ENCODE measurements at regions not wholly inside any gene's neighbourhood (a gene's known extent, or its start where the extent isn't known, plus 50 kb on each side); places are given as distances from the start of the nearest gene placed in this dataset.

GRCh38 chr21:25334046-25334730, 273.1 kb downstream of the MRPL39 start:
- ChIA-PET CTCF (no interaction called here), POLR2A (no interaction called here)
- Histone ChIP-seq H3K9me3 (ENCODE audit: control insufficient read depth, insufficient read depth, low read depth, low read length) (no peaks in the 10 kb centered on the region), H3K36me3 (ENCODE audit: control insufficient read depth in 2 of 2, insufficient read depth in 1 of 2, low read length in 2 of 2) (no peaks in the 10 kb centered on the region), H3K4me1 (ENCODE audit: control insufficient read depth, insufficient read depth, low read length) (no peaks in the 10 kb centered on the region), H3K4me3 (ENCODE audit: low read depth, low read length) (no peak overlapping the region), H3K27ac (ENCODE audit: extremely low read depth, low read depth, low read length) (no peak overlapping the region)
- TF ChIP-seq SCRT1 (tag by site-specific recombination; IDR thresholded peaks at IDR 0.05; ENCODE audit: borderline replicate concordance) = no peak
- no peak for TF ChIP-seq KLF1 (tag by site-specific recombination; IDR thresholded peaks at IDR 0.05)
- TF ChIP-seq, protein P1, sequence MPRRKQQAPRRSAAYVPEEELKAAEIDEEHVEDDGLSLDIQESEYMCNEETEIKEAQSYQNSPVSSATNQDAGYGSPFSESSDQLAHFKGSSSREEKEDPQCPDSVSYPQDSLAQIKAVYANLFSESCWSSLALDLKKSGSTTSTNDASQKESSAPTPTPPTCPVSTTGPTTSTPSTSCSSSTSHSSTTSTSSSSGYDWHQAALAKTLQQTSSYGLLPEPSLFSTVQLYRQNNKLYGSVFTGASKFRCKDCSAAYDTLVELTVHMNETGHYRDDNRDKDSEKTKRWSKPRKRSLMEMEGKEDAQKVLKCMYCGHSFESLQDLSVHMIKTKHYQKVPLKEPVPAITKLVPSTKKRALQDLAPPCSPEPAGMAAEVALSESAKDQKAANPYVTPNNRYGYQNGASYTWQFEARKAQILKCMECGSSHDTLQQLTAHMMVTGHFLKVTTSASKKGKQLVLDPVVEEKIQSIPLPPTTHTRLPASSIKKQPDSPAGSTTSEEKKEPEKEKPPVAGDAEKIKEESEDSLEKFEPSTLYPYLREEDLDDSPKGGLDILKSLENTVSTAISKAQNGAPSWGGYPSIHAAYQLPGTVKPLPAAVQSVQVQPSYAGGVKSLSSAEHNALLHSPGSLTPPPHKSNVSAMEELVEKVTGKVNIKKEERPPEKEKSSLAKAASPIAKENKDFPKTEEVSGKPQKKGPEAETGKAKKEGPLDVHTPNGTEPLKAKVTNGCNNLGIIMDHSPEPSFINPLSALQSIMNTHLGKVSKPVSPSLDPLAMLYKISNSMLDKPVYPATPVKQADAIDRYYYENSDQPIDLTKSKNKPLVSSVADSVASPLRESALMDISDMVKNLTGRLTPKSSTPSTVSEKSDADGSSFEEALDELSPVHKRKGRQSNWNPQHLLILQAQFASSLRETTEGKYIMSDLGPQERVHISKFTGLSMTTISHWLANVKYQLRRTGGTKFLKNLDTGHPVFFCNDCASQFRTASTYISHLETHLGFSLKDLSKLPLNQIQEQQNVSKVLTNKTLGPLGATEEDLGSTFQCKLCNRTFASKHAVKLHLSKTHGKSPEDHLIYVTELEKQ (tag by site-specific recombination; IDR thresholded peaks at IDR 0.05; ENCODE audit: borderline replicate concordance) = no peak
- TF ChIP-seq OVOL3 (tag by site-specific recombination; IDR thresholded peaks at IDR 0.05) = no peak

DNA sequence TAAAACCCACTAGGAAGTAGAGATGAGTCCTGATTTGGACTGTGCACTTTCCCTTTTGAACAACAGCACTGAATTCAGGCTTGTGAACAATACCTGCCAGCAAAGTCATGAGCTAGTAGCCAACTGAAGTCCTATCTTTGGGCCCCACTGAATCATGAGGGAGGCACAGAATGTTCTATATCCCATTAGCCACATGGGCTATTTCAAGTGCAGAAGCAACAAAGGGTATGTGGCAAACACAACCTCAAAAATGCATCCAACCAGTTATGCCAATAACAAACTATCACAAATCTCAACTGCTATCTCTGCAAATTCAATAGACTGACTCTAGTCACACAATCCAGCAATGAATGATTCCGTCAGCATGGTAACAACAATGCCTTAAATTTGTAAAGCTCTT, 276.0 kb downstream of the MRPL39 start:
- no peak overlapping the region for H3K4me3 ChIP-seq (ENCODE audit: low read depth, low read length)
- ChIA-PET CTCF (interaction anchor here (1.2 kb wide), 1 partner anchor 17 kb away, joined by 3 read pairs; no protein-coding TSS in a partner anchor), POLR2A (no interaction called here)
- no peak overlapping the region for H3K27ac ChIP-seq (ENCODE audit: extremely low read depth, low read depth, low read length)
- no peaks in the 10 kb centered on the region for H3K9me3 ChIP-seq (ENCODE audit: control insufficient read depth, insufficient read depth, low read depth, low read length)
- H3K4me1 ChIP-seq (ENCODE audit: control insufficient read depth, insufficient read depth, low read length) = no peaks in the 10 kb centered on the region
- TF ChIP-seq ZNF132 (tag by site-specific recombination; IDR thresholded peaks at IDR 0.05; ENCODE audit: borderline replicate concordance) (no peak), ZBTB7A (tag by site-specific recombination; IDR thresholded peaks at IDR 0.05; ENCODE audit: low read depth) (no peak), ZNF433 (tag by site-specific recombination; IDR thresholded peaks at IDR 0.05; ENCODE audit: low read depth) (no peak), ZNF202 (tag by site-specific recombination; IDR thresholded peaks at IDR 0.05; ENCODE audit: borderline replicate concordance) (no peak)
- H3K36me3 ChIP-seq (ENCODE audit: control insufficient read depth in 2 of 2, insufficient read depth in 1 of 2, low read length in 2 of 2) = no peaks in the 10 kb centered on the region

DNA sequence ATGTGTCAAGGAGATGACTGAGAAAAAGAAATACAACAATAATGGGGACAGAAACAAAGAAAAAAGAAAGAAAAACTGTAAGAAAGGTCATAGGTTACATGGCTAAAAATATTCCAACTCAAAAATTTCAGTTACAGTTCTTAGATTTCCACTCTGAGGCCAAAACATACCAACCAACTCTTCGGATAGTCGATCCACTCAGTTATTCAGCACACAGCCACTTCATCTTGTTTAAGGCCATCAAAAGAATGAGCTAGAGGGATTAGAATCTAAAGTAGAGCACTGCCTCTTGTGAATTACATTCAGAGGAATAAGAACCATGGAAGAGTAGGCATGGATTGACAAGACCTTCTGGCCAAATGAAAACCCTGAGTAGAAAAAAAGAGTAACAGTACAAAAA, 277.0 kb downstream of the MRPL39 start:
- CTCF ChIA-PET = interaction anchor here (0.7 kb wide), 1 partner anchor 78 kb away, joined by 3 read pairs; no protein-coding TSS in a partner anchor
- H3K27ac ChIP-seq (ENCODE audit: extremely low read depth, low read depth, low read length) = no peak overlapping the region
- POLR2A ChIA-PET = no interaction called here

More for the DNA sequence above, 277.0 kb downstream of the MRPL39 start:
- no peak overlapping the region for H3K4me3 ChIP-seq (ENCODE audit: low read depth, low read length)
- H3K4me1 ChIP-seq (ENCODE audit: control insufficient read depth, insufficient read depth, low read length) = no peaks in the 10 kb centered on the region
- TF ChIP-seq ZNF555 (tag by site-specific recombination; conservative IDR thresholded peaks at IDR 0.05) (no peak), ZNF433 (tag by site-specific recombination; IDR thresholded peaks at IDR 0.05; ENCODE audit: low read depth) (no peak), ZNF830 (tag by site-specific recombination; IDR thresholded peaks at IDR 0.05; ENCODE audit: low read depth) (no peak), ZNF488 (tag by site-specific recombination; IDR thresholded peaks at IDR 0.05) (no peak), SALL2 (tag by site-specific recombination; IDR thresholded peaks at IDR 0.05; ENCODE audit: borderline replicate concordance) (no peak), ZNF791 (tag by site-specific recombination; IDR thresholded peaks at IDR 0.05) (no peak), HOXD13 (CRISPR knock-in tag; IDR thresholded peaks at IDR 0.05; ENCODE audit: borderline replicate concordance) (no peak), ZNF707 (tag by site-specific recombination; IDR thresholded peaks at IDR 0.05) (no peak), ZBTB48 (tag by site-specific recombination; IDR thresholded peaks at IDR 0.05) (no peak), ZNF202 (tag by site-specific recombination; IDR thresholded peaks at IDR 0.05; ENCODE audit: borderline replicate concordance) (no peak), ZNF626 (tag by site-specific recombination; IDR thresholded peaks at IDR 0.05) (no peak), KLF8 (tag by site-specific recombination; IDR thresholded peaks at IDR 0.05) (no peak)
- TF ChIP-seq, protein P2, sequence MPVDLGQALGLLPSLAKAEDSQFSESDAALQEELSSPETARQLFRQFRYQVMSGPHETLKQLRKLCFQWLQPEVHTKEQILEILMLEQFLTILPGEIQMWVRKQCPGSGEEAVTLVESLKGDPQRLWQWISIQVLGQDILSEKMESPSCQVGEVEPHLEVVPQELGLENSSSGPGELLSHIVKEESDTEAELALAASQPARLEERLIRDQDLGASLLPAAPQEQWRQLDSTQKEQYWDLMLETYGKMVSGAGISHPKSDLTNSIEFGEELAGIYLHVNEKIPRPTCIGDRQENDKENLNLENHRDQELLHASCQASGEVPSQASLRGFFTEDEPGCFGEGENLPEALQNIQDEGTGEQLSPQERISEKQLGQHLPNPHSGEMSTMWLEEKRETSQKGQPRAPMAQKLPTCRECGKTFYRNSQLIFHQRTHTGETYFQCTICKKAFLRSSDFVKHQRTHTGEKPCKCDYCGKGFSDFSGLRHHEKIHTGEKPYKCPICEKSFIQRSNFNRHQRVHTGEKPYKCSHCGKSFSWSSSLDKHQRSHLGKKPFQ (tag by site-specific recombination; IDR thresholded peaks at IDR 0.05) = no peak
- no peaks in the 10 kb centered on the region for H3K9me3 ChIP-seq (ENCODE audit: control insufficient read depth, insufficient read depth, low read depth, low read length)
- no peaks in the 10 kb centered on the region for H3K36me3 ChIP-seq (ENCODE audit: control insufficient read depth in 2 of 2, insufficient read depth in 1 of 2, low read length in 2 of 2)

Measured in HEK293 (cell line).